Uterus (tissue), 2 donors: ENCODE measurements at regions not wholly inside any gene's neighbourhood (a gene's known extent, or its start where the extent isn't known, plus 50 kb on each side); places are given as distances from the start of the nearest gene placed in this dataset.

Experiments used
- CTCF ChIP-seq, 4 experiments: fragments of 200-600 bp in 2 of 4; fragments of 450-650 bp in 2 of 4; sonication (generic) in 2 of 4; IDR thresholded peaks; one replicate each; pipeline ENCODE4 v1.5.1; 2016 to 2019; ENCODE audit warnings: antibody characterized with exemption in 4 of 4, mild to moderate bottlenecking in 2 of 4, moderate library complexity in 1 of 4
- POLR2A ChIP-seq, 2 donors: fragments of 450-650 bp; IDR thresholded peaks; one replicate each; pipeline ENCODE4 v1.6.1; 2016; ENCODE audit warnings: antibody characterized with exemption in 2 of 2, mild to moderate bottlenecking in 1 of 2, moderate library complexity in 1 of 2

GRCh38 chr13:63632321-63632720 lies 2216.7 kb upstream of the PCDH20 start:
- TF ChIP-seq POLR2A (IDR thresholded peaks at IDR 0.05) (no peak), CTCF (IDR thresholded peaks at IDR 0.05) (no peak)
